ENCODE measurements at regions not wholly inside any gene's neighbourhood (a gene's known extent, or its start where the extent isn't known, plus 50 kb on each side); places are given as distances from the start of the nearest gene placed in this dataset.

- H3K9me3 ChIP-seq = no peaks in the 10 kb centered on the region
- no peak for TF ChIP-seq CTCF (IDR thresholded peaks at IDR 0.05)
- H3K36me3 ChIP-seq = no peaks in the 10 kb centered on the region
- H3K4me3 ChIP-seq = no peak overlapping the region
- intact Hi-C loops (cut with DNase I) = loop anchor here (10.0 kb wide), 1 partner anchor 504 kb away; no protein-coding TSS in a partner anchor
- no peak overlapping the region for H3K9ac ChIP-seq (ENCODE audit: low read depth in 2 of 2, low read length in 2 of 2)
- DNase-seq = no peak
- H3K27me3 ChIP-seq = no peaks in the 10 kb centered on the region
- no peaks in the 10 kb centered on the region for H3K4me1 ChIP-seq
- H3K27ac ChIP-seq = no peak overlapping the region
Measured at GRCh38 chr9:15100571-15100970, 190.3 kb upstream of the FREM1 start.

DNA sequence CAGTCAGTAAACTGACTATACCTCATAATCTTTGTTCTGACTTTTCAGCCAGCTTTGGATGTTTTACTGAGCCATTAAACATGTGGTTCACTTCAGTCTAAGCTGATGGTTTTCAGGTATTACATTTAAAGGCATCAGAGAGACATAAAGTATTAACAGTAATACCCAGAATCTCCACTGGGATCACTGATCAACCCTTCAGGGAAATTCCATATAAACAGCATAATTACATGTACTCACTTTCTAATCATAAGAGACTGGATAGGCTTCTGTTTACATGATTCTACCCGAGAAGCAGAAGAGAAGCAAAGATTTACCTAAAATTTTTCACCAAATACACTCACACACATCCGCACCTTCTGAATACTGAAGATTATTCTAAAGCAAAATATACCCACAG, 186.7 kb upstream of the FREM1 start:
- TF ChIP-seq CTCF (IDR thresholded peaks at IDR 0.05) = no peak
- Histone ChIP-seq H3K27ac (no peak overlapping the region), H3K4me1 (no peaks in the 10 kb centered on the region), H3K9ac (ENCODE audit: low read depth in 2 of 2, low read length in 2 of 2) (no peak overlapping the region), H3K4me3 (no peak overlapping the region), H3K9me3 (no peaks in the 10 kb centered on the region), H3K36me3 (no peaks in the 10 kb centered on the region), H3K27me3 (no peaks in the 10 kb centered on the region)
- intact Hi-C loops (cut with DNase I) = no loop called here
- DNase-seq = no peak

DNA sequence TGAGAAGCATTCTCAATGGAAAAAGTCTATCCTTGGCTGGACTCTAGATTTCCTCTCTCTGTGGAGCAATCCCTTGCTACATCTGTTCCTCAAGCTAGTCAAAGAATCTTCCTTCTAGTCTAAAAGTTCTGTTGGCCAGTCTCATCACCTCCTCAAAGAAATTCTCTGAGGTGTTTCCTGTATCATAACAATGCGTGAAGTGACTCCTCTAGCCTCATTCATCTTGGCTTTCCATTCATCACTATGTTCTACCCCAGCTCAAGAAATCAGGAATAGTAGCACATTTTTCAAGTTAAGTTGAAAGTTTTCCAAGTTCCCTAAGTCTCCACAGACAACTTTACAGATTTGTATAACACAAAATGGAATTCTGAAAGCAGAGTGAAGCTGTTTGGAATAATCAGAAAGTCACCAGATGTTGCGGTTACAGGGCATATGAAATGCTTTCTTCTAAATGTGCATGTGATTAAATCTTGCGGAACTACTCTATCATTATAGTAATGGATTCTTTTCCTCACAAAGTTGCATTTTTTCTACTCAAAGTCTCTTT, 176.6 kb upstream of the FREM1 start:
- Histone ChIP-seq H3K9ac (ENCODE audit: low read depth in 2 of 2, low read length in 2 of 2) (no peak overlapping the region), H3K27ac (no peak overlapping the region), H3K27me3 (no peaks in the 10 kb centered on the region), H3K9me3 (no peaks in the 10 kb centered on the region), H3K36me3 (no peaks in the 10 kb centered on the region), H3K4me1 (no peaks in the 10 kb centered on the region), H3K4me3 (no peak overlapping the region)
- no peak for TF ChIP-seq CTCF (IDR thresholded peaks at IDR 0.05)
- intact Hi-C loops (cut with DNase I) = no loop called here
- DNase-seq = no peak

DNA sequence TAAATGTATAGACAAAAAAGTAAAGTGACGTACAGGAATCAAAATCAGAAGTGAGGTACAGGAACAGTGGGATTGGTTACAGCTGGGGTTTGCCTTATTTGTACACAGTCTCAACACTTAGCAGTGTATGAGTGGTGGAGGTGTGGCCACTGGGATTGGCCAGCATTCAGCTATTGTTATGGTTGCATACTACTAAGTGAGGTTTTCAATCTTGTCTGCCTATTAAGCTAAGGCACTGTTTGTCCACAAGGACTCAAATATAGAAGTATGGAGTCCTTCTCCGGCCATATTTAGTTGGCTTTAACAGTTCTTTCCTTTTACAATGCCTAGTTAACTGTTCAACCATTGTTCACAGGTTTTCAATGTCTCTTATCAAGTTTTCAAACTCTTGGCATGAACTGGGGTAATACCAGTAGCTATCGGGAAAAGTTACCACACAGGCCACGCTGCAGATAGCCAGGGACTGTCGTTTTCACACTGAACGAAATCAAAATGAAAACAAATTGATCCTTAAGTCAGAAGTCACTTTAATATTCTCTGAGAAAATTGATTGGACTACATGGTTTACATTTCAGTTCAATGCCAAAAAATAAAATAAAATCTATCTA, 176.0 kb upstream of the FREM1 start:
- no peaks in the 10 kb centered on the region for H3K27me3 ChIP-seq
- no peak overlapping the region for H3K4me3 ChIP-seq
- H3K9me3 ChIP-seq = no peaks in the 10 kb centered on the region
- no peaks in the 10 kb centered on the region for H3K36me3 ChIP-seq
- no peak overlapping the region for H3K9ac ChIP-seq (ENCODE audit: low read depth in 2 of 2, low read length in 2 of 2)
- no peak overlapping the region for H3K27ac ChIP-seq
- H3K4me1 ChIP-seq = no peaks in the 10 kb centered on the region
- TF ChIP-seq CTCF (IDR thresholded peaks at IDR 0.05) = no peak
- intact Hi-C loops (cut with DNase I) = no loop called here
- no peak for DNase-seq

GRCh38 chr9:15081021-15081753, 171.0 kb upstream of the FREM1 start:
- H3K9ac ChIP-seq (ENCODE audit: low read depth in 2 of 2, low read length in 2 of 2) = no peak overlapping the region
- H3K4me1 ChIP-seq = no peaks in the 10 kb centered on the region
- DNase-seq = no peak
- no peak overlapping the region for H3K27ac ChIP-seq
- no peaks in the 10 kb centered on the region for H3K27me3 ChIP-seq
- no peaks in the 10 kb centered on the region for H3K9me3 ChIP-seq
- intact Hi-C loops (cut with DNase I) = no loop called here
- H3K4me3 ChIP-seq = no peak overlapping the region
- H3K36me3 ChIP-seq = no peaks in the 10 kb centered on the region
- TF ChIP-seq CTCF (IDR thresholded peaks at IDR 0.05) = no peak
